Left ventricle myocardium inferior (tissue), 1 donor: ENCODE measurements at regions not wholly inside any gene's neighbourhood (a gene's known extent, or its start where the extent isn't known, plus 50 kb on each side); places are given as distances from the start of the nearest gene placed in this dataset.

Experiments
- DNase-seq: peaks from one replicate; pipeline ENCODE4 v3.0.0-alpha.2; 2020
- H3K27ac ChIP-seq: fragments of 200-600 bp; replicated peaks from 2 replicates; pipeline ENCODE4 v1.8.0; 2021
- H3K27me3 ChIP-seq: fragments of 200-600 bp; 2 replicates; pipeline ENCODE4 v1.8.0; 2021; ENCODE audit warnings: low read depth
- H3K36me3 ChIP-seq: fragments of 200-600 bp; 2 replicates; pipeline ENCODE4 v1.8.0; 2021
- H3K4me1 ChIP-seq: fragments of 200-600 bp; 2 replicates; pipeline ENCODE4 v1.8.0; 2021
- H3K4me3 ChIP-seq: fragments of 200-600 bp; 2 replicates; pipeline ENCODE4 v1.8.0; 2021; ENCODE audit warnings: mild to moderate bottlenecking, moderate library complexity
- H3K9me3 ChIP-seq: fragments of 200-600 bp; replicated peaks from 2 replicates; pipeline ENCODE4 v1.8.0; 2021
- CTCF ChIP-seq: fragments of 200-600 bp; IDR thresholded peaks from 2 replicates; pipeline ENCODE4 v1.8.0; 2021; ENCODE audit warnings: antibody characterized with exemption, mild to moderate bottlenecking, borderline replicate concordance
- intact Hi-C: fragments of 100-400 bp; cut with micrococcal nuclease; formaldehyde crosslinking; loops from one replicate; pipeline ENCODE4 v1.11.0; 2022
- donor health status: DM: no; HTN: yes; CAD: no; lungs with severe emphysema.

- H3K36me3 ChIP-seq = no peaks in the 10 kb centered on the region
- peaks cover 23% of the 10 kb centered on the region for H3K9me3 ChIP-seq
- intact Hi-C loops = no loop called here
- no peak overlapping the region for H3K4me3 ChIP-seq
- H3K27me3 ChIP-seq = no peaks in the 10 kb centered on the region
- no peaks in the 10 kb centered on the region for H3K4me1 ChIP-seq
- H3K27ac ChIP-seq = no peak overlapping the region
- DNase-seq = no peak
- no peak for TF ChIP-seq CTCF
These were observed 92.3 kb upstream of the SCAF11 start for GRCh38 chr12:46082490-46083200.

GRCh38 chr12:46073321-46073720 lies 82.9 kb upstream of the SCAF11 start:
- no peak overlapping the region for H3K27ac ChIP-seq
- peaks cover 11% of the 10 kb centered on the region for H3K4me1 ChIP-seq
- no peak for DNase-seq
- peaks cover 9% of the 10 kb centered on the region for H3K9me3 ChIP-seq
- no peak for TF ChIP-seq CTCF
- H3K4me3 ChIP-seq = no peak overlapping the region
- intact Hi-C loops = no loop called here
- no peaks in the 10 kb centered on the region for H3K27me3 ChIP-seq
- H3K36me3 ChIP-seq = no peaks in the 10 kb centered on the region

GRCh38 chr12:46071769-46072624 lies 81.6 kb upstream of the SCAF11 start:
- Histone ChIP-seq H3K27me3 (no peaks in the 10 kb centered on the region), H3K27ac (no peak overlapping the region), H3K4me3 (no peak overlapping the region), H3K9me3 (no peaks in the 10 kb centered on the region), H3K4me1 (peaks cover 11% of the 10 kb centered on the region), H3K36me3 (no peaks in the 10 kb centered on the region)
- intact Hi-C loops = no loop called here
- TF ChIP-seq CTCF = peak; percentile 88
- peak; percentile 47 for DNase-seq

GRCh38 chr12:46071335-46071734 lies 81.0 kb upstream of the SCAF11 start:
- Histone ChIP-seq H3K36me3 (no peaks in the 10 kb centered on the region), H3K9me3 (no peaks in the 10 kb centered on the region), H3K27ac (no peak overlapping the region), H3K4me1 (peaks cover 11% of the 10 kb centered on the region), H3K27me3 (no peaks in the 10 kb centered on the region), H3K4me3 (no peak overlapping the region)
- intact Hi-C loops = no loop called here
- no peak for DNase-seq
- no peak for TF ChIP-seq CTCF

- Histone ChIP-seq H3K4me3 (no peak overlapping the region), H3K36me3 (no peaks in the 10 kb centered on the region), H3K27ac (no peak overlapping the region), H3K9me3 (no peaks in the 10 kb centered on the region), H3K4me1 (peaks cover 6% of the 10 kb centered on the region), H3K27me3 (no peaks in the 10 kb centered on the region)
- intact Hi-C loops = no loop called here
- TF ChIP-seq CTCF = no peak
- no peak for DNase-seq
These were observed 76.7 kb upstream of the SCAF11 start for GRCh38 chr12:46067094-46067493.
